ENCODE measurements at regions not wholly inside any gene's neighbourhood (a gene's known extent, or its start where the extent isn't known, plus 50 kb on each side); places are given as distances from the start of the nearest gene placed in this dataset.

- no peak overlapping the region for H3K4me2 ChIP-seq (ENCODE audit: insufficient read depth, insufficient read length, low read length)
- no peak overlapping the region for H4K91ac ChIP-seq (ENCODE audit: insufficient read length, low read depth, low read length)
- no peak overlapping the region for H2BK12ac ChIP-seq (ENCODE audit: insufficient read length, low read depth, low read length)
- no peak overlapping the region for H2BK5ac ChIP-seq (ENCODE audit: insufficient read length, low read length)
- Mint-ChIP-seq H3K9me3 (peaks cover 94 to 95% of the 10 kb centered on the region in 2 experiments), H3K4me3 (no peak overlapping the region), H3K36me3 (ENCODE audit: insufficient read depth in 1 of 3, low read depth in 3 of 3) (peaks cover 10 to 32% (median 20%) of the 10 kb centered on the region in 3 experiments), H3K27me3 (ENCODE audit: low read depth) (no peaks in the 10 kb centered on the region; the same call in none of the 2 replicates), H3K4me1 (no peaks in the 10 kb centered on the region), H3K27ac (no peak overlapping the region)
- H2BK120ac ChIP-seq (ENCODE audit: low read depth, low read length, poor library complexity, severe bottlenecking): no peak overlapping the region
- no peak for DNase-seq
- H2AFZ ChIP-seq (ENCODE audit: low read length): no peak overlapping the region
- no peak overlapping the region for H2BK20ac ChIP-seq (ENCODE audit: low read depth, low read length, poor library complexity, severe bottlenecking)
- H4K20me1 ChIP-seq (ENCODE audit: control insufficient read depth, insufficient read depth, insufficient read length): no peaks in the 10 kb centered on the region
- no peak overlapping the region for H4K8ac ChIP-seq (replicated peaks; ENCODE audit: insufficient read length, low read depth, low read length)
- no peak overlapping the region for H3K4ac ChIP-seq (ENCODE audit: low read depth, low read length)
- no peak overlapping the region for H3K56ac ChIP-seq (ENCODE audit: insufficient read length, low read depth, low read length)
- no peak overlapping the region for H2AK5ac ChIP-seq (ENCODE audit: insufficient read length, low read length)
- H3K27me3 ChIP-seq (ENCODE audit: insufficient read depth, low read length): no peaks in the 10 kb centered on the region
- H4K5ac ChIP-seq (ENCODE audit: insufficient read length, low read depth, low read length): no peak overlapping the region
- no peaks in the 10 kb centered on the region for H3K4me1 ChIP-seq (ENCODE audit: insufficient read depth, low read length)
- peaks cover 95% of the 10 kb centered on the region for H3K9me3 ChIP-seq (ENCODE audit: control insufficient read depth, low read depth, low read length)
- TF ChIP-seq CTCF (conservative IDR thresholded peaks at IDR 0.05): no peak
- H3T11ph ChIP-seq (ENCODE audit: low read length): no peak overlapping the region
- no peaks in the 10 kb centered on the region for H3K79me2 ChIP-seq (ENCODE audit: insufficient read depth, low read length)
- no peak overlapping the region for H3K27ac ChIP-seq (ENCODE audit: insufficient read length, low read depth, low read length)
- WGBS (ENCODE audit: extremely low coverage, insufficient read length, low lambda C conversion rate): no CpG with 5 or more reads among the region's 3 CpGs
- H3K9ac ChIP-seq (ENCODE audit: extremely low read depth, insufficient read length, low read length): no peak overlapping the region
- H3K23me2 ChIP-seq (ENCODE audit: insufficient read length, low read depth, low read length, poor library complexity, severe bottlenecking): no peaks in the 10 kb centered on the region
- H3K14ac ChIP-seq (ENCODE audit: insufficient read depth, low read length): no peak overlapping the region
- H3K79me1 ChIP-seq (ENCODE audit: insufficient read depth, low read depth, low read length, poor library complexity, severe bottlenecking): no peaks in the 10 kb centered on the region
- no peak overlapping the region for H3K23ac ChIP-seq (ENCODE audit: insufficient read length, low read depth, low read length)
- no peak overlapping the region for H3K18ac ChIP-seq (ENCODE audit: insufficient read length, low read depth, low read length)
- no peak overlapping the region for H2BK15ac ChIP-seq (ENCODE audit: low read depth, low read length)
Observed at GRCh38 chr16:35572186-35572585, 2112.8 kb downstream of the TP53TG3F start.

Data from H9 (cell line).